Gastroesophageal sphincter (tissue), 4 donors: ENCODE measurements at regions not wholly inside any gene's neighbourhood (a gene's known extent, or its start where the extent isn't known, plus 50 kb on each side); places are given as distances from the start of the nearest gene placed in this dataset.

Experiments
- ATAC-seq: fragments of 150-250 bp; one replicate; pipeline ENCODE4 v1.9.1; 2016; ENCODE audit warnings: mild to moderate bottlenecking, moderate library complexity
- H3K27ac ChIP-seq, 4 donors: fragments of 200-600 bp; sonication (generic) in 3 of 4; 1 replicate in 3 of 4; 2 replicates in 1 of 4; pipeline ENCODE4 v1.5.1; 2016 to 2019
- H3K27me3 ChIP-seq: fragments of 200-600 bp; sonication (generic); one replicate; pipeline ENCODE4 v1.5.1; 2019
- H3K36me3 ChIP-seq, 2 donors: fragments of 200-600 bp; sonication (generic); one replicate each; pipeline ENCODE4 v1.5.1; 2019; ENCODE audit warnings: control low read depth in 1 of 2
- H3K4me1 ChIP-seq, 3 donors: fragments of 200-600 bp; sonication (generic); 1 replicate in 2 of 3; 2 replicates in 1 of 3; pipeline ENCODE4 v1.5.1; 2016 to 2019; ENCODE audit warnings: control low read depth in 2 of 3
- H3K4me3 ChIP-seq, 2 donors: fragments of 200-600 bp; sonication (generic); one replicate each; pipeline ENCODE4 v1.5.1; 2019; ENCODE audit warnings: mild to moderate bottlenecking in 1 of 2, moderate library complexity in 1 of 2
- H3K9me3 ChIP-seq, 3 donors: fragments of 200-600 bp; sonication (generic); one replicate each; pipeline ENCODE4 v1.5.1; 2017 to 2019; ENCODE audit warnings: control low read depth in 2 of 3
- EP300 ChIP-seq: sonication (generic); formaldehyde crosslinking; IDR thresholded peaks from one replicate; pipeline ENCODE4 v1.6.1; 2017; ENCODE audit warnings: antibody characterized with exemption, mild to moderate bottlenecking
- POLR2A ChIP-seq, 2 donors: fragments of 450-650 bp; IDR thresholded peaks; one replicate each; pipeline ENCODE4 v1.6.1; 2017; ENCODE audit warnings: antibody characterized with exemption in 2 of 2, mild to moderate bottlenecking in 2 of 2, moderate library complexity in 1 of 2
- POLR2AphosphoS5 ChIP-seq: sonication (generic); formaldehyde crosslinking; IDR thresholded peaks from one replicate; pipeline ENCODE4 v1.6.1; 2017; ENCODE audit warnings: antibody characterized with exemption
- WGBS, 2 donors: methylation state at CpG; one replicate each; pipeline ENCODE4 v1.1.5; 2018; ENCODE audit warnings: low coverage in 1 of 2; 5-methylcytosine and 5-hydroxymethylcytosine counted together
- TF ChIP-seq, protein P1 (sequence below), 4 experiments: fragments of 200-600 bp in 2 of 4; fragments of 450-650 bp in 2 of 4; sonication (generic) in 1 of 4; IDR thresholded peaks; one replicate each; pipeline ENCODE4 v1.5.1; 2017 to 2019; ENCODE audit warnings: antibody characterized with exemption in 4 of 4, mild to moderate bottlenecking in 2 of 4, moderate library complexity in 2 of 4

GRCh38 chr12:78403136-78403535 lies 461.4 kb upstream of the SYT1 start:
- H3K27me3 ChIP-seq, result no peaks in the 10 kb centered on the region
- WGBS, 2 donors, result 22 to 33% methylated on average over 1 of the region's 1 CpG
- no peak for ATAC-seq
- H3K36me3 ChIP-seq, result no peaks in the 10 kb centered on the region
- no peak overlapping the region for H3K4me3 ChIP-seq
- no peaks in the 10 kb centered on the region for H3K4me1 ChIP-seq
- no peaks in the 10 kb centered on the region for H3K9me3 ChIP-seq
- no peak overlapping the region for H3K27ac ChIP-seq
- TF ChIP-seq POLR2A (IDR thresholded peaks at IDR 0.05), result no peak
- TF ChIP-seq POLR2AphosphoS5, result no peak
- no peak for TF ChIP-seq EP300
- TF ChIP-seq, protein P1, sequence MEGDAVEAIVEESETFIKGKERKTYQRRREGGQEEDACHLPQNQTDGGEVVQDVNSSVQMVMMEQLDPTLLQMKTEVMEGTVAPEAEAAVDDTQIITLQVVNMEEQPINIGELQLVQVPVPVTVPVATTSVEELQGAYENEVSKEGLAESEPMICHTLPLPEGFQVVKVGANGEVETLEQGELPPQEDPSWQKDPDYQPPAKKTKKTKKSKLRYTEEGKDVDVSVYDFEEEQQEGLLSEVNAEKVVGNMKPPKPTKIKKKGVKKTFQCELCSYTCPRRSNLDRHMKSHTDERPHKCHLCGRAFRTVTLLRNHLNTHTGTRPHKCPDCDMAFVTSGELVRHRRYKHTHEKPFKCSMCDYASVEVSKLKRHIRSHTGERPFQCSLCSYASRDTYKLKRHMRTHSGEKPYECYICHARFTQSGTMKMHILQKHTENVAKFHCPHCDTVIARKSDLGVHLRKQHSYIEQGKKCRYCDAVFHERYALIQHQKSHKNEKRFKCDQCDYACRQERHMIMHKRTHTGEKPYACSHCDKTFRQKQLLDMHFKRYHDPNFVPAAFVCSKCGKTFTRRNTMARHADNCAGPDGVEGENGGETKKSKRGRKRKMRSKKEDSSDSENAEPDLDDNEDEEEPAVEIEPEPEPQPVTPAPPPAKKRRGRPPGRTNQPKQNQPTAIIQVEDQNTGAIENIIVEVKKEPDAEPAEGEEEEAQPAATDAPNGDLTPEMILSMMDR (IDR thresholded peaks at IDR 0.05), result no peak

DNA sequence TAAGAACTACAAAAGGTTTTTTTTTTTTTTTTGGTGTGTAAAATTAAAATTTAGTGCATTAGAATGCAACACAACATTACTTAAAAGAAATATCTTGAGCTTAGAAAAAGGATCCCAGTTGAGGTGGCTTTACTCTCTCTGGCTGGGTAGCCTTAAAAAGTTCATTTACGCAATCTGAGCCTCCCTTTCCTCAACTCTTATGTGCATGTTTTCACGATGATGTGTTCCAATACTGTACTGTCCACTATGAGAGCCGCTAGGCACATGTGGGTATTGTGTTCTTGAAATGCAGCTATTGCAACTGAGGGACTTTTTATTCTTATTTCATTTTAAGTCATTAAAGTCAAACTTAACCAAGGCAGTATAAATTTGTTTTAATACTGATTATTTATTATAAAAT lies 460.9 kb upstream of the SYT1 start:
- H3K27me3 ChIP-seq, result no peaks in the 10 kb centered on the region
- no peak overlapping the region for H3K4me3 ChIP-seq
- no peak for TF ChIP-seq POLR2AphosphoS5
- TF ChIP-seq EP300, result no peak
- TF ChIP-seq, protein P1 (IDR thresholded peaks at IDR 0.05), result no peak
- TF ChIP-seq POLR2A (IDR thresholded peaks at IDR 0.05), result no peak
- H3K9me3 ChIP-seq, result no peaks in the 10 kb centered on the region
- H3K27ac ChIP-seq, result no peak overlapping the region
- no peak for ATAC-seq
- H3K36me3 ChIP-seq, result no peaks in the 10 kb centered on the region
- H3K4me1 ChIP-seq, result no peaks in the 10 kb centered on the region
- 93 to 95% methylated on average over 3 of the region's 3 CpGs for WGBS, 2 donors

GRCh38 chr12:78406213-78406612 lies 458.4 kb upstream of the SYT1 start:
- no peak for ATAC-seq
- Histone ChIP-seq H3K36me3 (no peaks in the 10 kb centered on the region), H3K4me1 (no peaks in the 10 kb centered on the region), H3K9me3 (no peaks in the 10 kb centered on the region), H3K27ac (no peak overlapping the region), H3K4me3 (no peak overlapping the region), H3K27me3 (no peaks in the 10 kb centered on the region)
- WGBS, 2 donors, result 57 to 79% methylated on average over 1 to 2 of the region's 2 CpGs
- TF ChIP-seq, protein P1 (IDR thresholded peaks at IDR 0.05), result no peak

- Histone ChIP-seq H3K4me1 (no peaks in the 10 kb centered on the region), H3K27me3 (no peaks in the 10 kb centered on the region), H3K9me3 (no peaks in the 10 kb centered on the region), H3K36me3 (no peaks in the 10 kb centered on the region), H3K27ac (no peak overlapping the region), H3K4me3 (no peak overlapping the region)
- TF ChIP-seq POLR2AphosphoS5, result no peak
- 16 to 55% methylated on average over 2 of the region's 2 CpGs for WGBS, 2 donors
- no peak for ATAC-seq
These were observed 457.7 kb upstream of the SYT1 start for GRCh38 chr12:78406828-78407227.

GRCh38 chr12:78407722-78408121 lies 456.9 kb upstream of the SYT1 start:
- Histone ChIP-seq H3K27ac (no peak overlapping the region), H3K4me1 (no peaks in the 10 kb centered on the region), H3K9me3 (no peaks in the 10 kb centered on the region), H3K4me3 (no peak overlapping the region), H3K27me3 (no peaks in the 10 kb centered on the region), H3K36me3 (no peaks in the 10 kb centered on the region)
- no peak for ATAC-seq
- WGBS, 2 donors, result 91 to 100% methylated on average over 1 to 2 of the region's 2 CpGs
- TF ChIP-seq POLR2A (IDR thresholded peaks at IDR 0.05) (no peak), POLR2AphosphoS5 (no peak)
- TF ChIP-seq, protein P1 (IDR thresholded peaks at IDR 0.05), result no peak

DNA sequence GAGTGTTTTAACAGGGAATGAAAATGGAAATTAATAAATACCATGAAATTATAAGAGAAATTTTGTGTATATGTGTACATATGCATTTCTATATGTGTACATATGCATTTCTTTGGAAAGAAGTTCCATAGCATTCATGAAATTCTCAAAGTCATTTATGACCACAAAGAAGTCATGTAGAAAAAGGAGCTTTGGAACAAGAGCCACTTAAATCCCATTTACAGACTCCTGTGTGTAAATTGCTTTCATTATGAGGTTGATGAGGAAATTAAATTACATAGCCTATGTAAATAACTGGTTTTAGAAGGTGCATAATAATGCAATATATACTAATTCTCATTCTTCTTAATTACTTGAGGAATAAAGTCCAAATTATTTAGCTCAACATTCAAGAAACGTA lies 450.5 kb upstream of the SYT1 start:
- H3K9me3 ChIP-seq, result no peaks in the 10 kb centered on the region
- H3K4me1 ChIP-seq, result no peaks in the 10 kb centered on the region
- ATAC-seq, result no peak
- TF ChIP-seq POLR2AphosphoS5 (no peak), EP300 (no peak), POLR2A (IDR thresholded peaks at IDR 0.05) (no peak)
- TF ChIP-seq, protein P1 (IDR thresholded peaks at IDR 0.05), result no peak
- WGBS, 2 donors, result 69 to 100% methylated on average over 1 of the region's 1 CpG
- no peaks in the 10 kb centered on the region for H3K27me3 ChIP-seq
- H3K27ac ChIP-seq, result no peak overlapping the region
- no peaks in the 10 kb centered on the region for H3K36me3 ChIP-seq
- no peak overlapping the region for H3K4me3 ChIP-seq
